GM12878 (cell line): ENCODE measurements at regions not wholly inside any gene's neighbourhood (a gene's known extent, or its start where the extent isn't known, plus 50 kb on each side); places are given as distances from the start of the nearest gene placed in this dataset.

Experiments
- ATAC-seq: fragments of 200-7000 bp; cut with Tn5 transposase; 3 replicates; pipeline ENCODE4 v1.9.1; 2020; ENCODE audit warnings: mild to moderate bottlenecking, moderate library complexity
- BruUV-seq: library from RNA; stranded (reverse); fragments of 400-500 nt; replicated peaks from 2 replicates; lab custom pipeline; 2021; lab: Mats Ljungman, UMichigan
- CTCF ChIA-PET: fragments of 300-600 bp; sonication (Branson Sonifier 250); formaldehyde crosslinking; extraction: SDS; loops from one replicate; lab custom pipeline; 2021; ENCODE audit warnings: inconsistent platforms; lab: Yijun Ruan, JAX
- POLR2A ChIA-PET: fragments of 350-600 bp; formaldehyde crosslinking; extraction: SDS; loops from one replicate; lab custom pipeline; 2021; ENCODE audit warnings: inconsistent platforms; lab: Charles Lee
- RAD21 ChIA-PET: fragments of 300-600 bp; sonication (Branson Sonifier 250); formaldehyde crosslinking; loops from one replicate; lab custom pipeline; 2023; ENCODE audit warnings: antibody characterized with exemption; ENCODE audit not compliant: unreplicated experiment; lab: Charles Lee
- SMC1A ChIA-PET: fragments of 300-600 bp; sonication (Branson Sonifier 250); formaldehyde crosslinking; loops from one replicate; lab custom pipeline; 2023; ENCODE audit not compliant: unreplicated experiment, uncharacterized antibody; lab: Charles Lee
- DNase-seq: peaks from one replicate; pipeline ENCODE4 v3.0.0-alpha.2; 2011; ENCODE audit warnings: low read depth, low spot score
- FAIRE-seq: peaks from 3 replicates; lab custom pipeline; 2011; peaks lifted over from hg19 to GRCh38; lab: Jason Lieb, UNC
- H2AFZ ChIP-seq: 2 replicates; pipeline ENCODE4 v1.6.0; 2011; ENCODE audit warnings: low read depth, low read length, control low read depth; ENCODE audit not compliant: control insufficient read depth
- H3K27ac ChIP-seq: 2 replicates; pipeline ENCODE4 v1.5.1; 2011; ENCODE audit warnings: control low read depth; ENCODE audit not compliant: control insufficient read depth, insufficient read depth
- H3K27me3 ChIP-seq, 2 experiments: replicated peaks in 1 of 2; 2 replicates each; pipeline versions ENCODE4 v1.6.0 to v1.6.1; 2011; ENCODE audit warnings: low read length in 1 of 2; ENCODE audit not compliant: control insufficient read depth in 2 of 2, insufficient read depth in 2 of 2
- H3K36me3 ChIP-seq, 2 experiments: 2 replicates each; pipeline ENCODE4 v1.5.1; 2011; ENCODE audit warnings: low read length in 1 of 2; ENCODE audit not compliant: control insufficient read depth in 2 of 2, insufficient read depth in 2 of 2
- H3K4me1 ChIP-seq: 2 replicates; pipeline ENCODE4 v1.6.1; 2011; ENCODE audit warnings: mild to moderate bottlenecking, low read length, moderate library complexity, mixed read lengths; ENCODE audit not compliant: control insufficient read depth, insufficient read depth
- H3K4me2 ChIP-seq: 2 replicates; pipeline ENCODE4 v1.6.0; 2011; ENCODE audit warnings: control low read depth; ENCODE audit not compliant: control insufficient read depth, insufficient read depth
- H3K4me3 ChIP-seq: fragments of 200-600 bp; sonication (generic); 2 replicates; pipeline ENCODE4 v1.5.1; 2016
- H3K79me2 ChIP-seq: 2 replicates; pipeline ENCODE4 v1.6.0; 2011; ENCODE audit warnings: low read length; ENCODE audit not compliant: control insufficient read depth, insufficient read depth
- H3K9ac ChIP-seq: 2 replicates; pipeline ENCODE4 v1.8.0; 2011; ENCODE audit warnings: low read length, control low read depth, mixed read lengths; ENCODE audit not compliant: control insufficient read depth, insufficient read depth
- H3K9me3 ChIP-seq: replicated peaks from 3 replicates; pipeline ENCODE4 v1.5.1; 2011; ENCODE audit warnings: mild to moderate bottlenecking, low read length; ENCODE audit not compliant: control insufficient read depth, insufficient read depth
- H4K20me1 ChIP-seq: 2 replicates; pipeline ENCODE4 v1.6.0; 2011; ENCODE audit not compliant: control insufficient read depth, insufficient read depth
- ATF7 ChIP-seq: fragments of 450-650 bp; IDR thresholded peaks from 2 replicates; pipeline ENCODE4 v1.6.1; 2016; ENCODE audit warnings: low read depth, mild to moderate bottlenecking
- CBX3 ChIP-seq: fragments of 200-600 bp; sonication (generic); IDR thresholded peaks from 2 replicates; pipeline ENCODE4 v1.6.1; 2016; ENCODE audit warnings: low read depth, borderline replicate concordance
- HCFC1 ChIP-seq: fragments of 150-350 bp; IDR thresholded peaks from 2 replicates; pipeline ENCODE4 v1.6.1; 2014; ENCODE audit warnings: low read length
- HDAC2 ChIP-seq: fragments of 200-600 bp; sonication (generic); IDR thresholded peaks from 2 replicates; pipeline ENCODE4 v1.6.1; 2017
- HDAC6 ChIP-seq: fragments of 200-600 bp; sonication (generic); IDR thresholded peaks from one replicate; pipeline ENCODE4 v1.8.0; 2017; ENCODE audit warnings: antibody characterized with exemption; ENCODE audit not compliant: unreplicated experiment
- IKZF1 ChIP-seq: fragments of 450-650 bp; conservative IDR thresholded peaks from 2 replicates; pipeline ENCODE4 v1.6.1; 2017; ENCODE audit warnings: antibody characterized with exemption, mild to moderate bottlenecking
- JUND ChIP-seq: IDR thresholded peaks from 2 replicates; pipeline ENCODE4 v1.6.1; 2012; ENCODE audit warnings: low read depth, mild to moderate bottlenecking, low read length, improper control_type of control experiment, moderate library complexity
- MEF2A ChIP-seq: IDR thresholded peaks from 2 replicates; pipeline ENCODE4 v1.6.1; 2011; ENCODE audit warnings: low read depth, mild to moderate bottlenecking, low read length, moderate library complexity; ENCODE audit not compliant: insufficient read depth
- MYB ChIP-seq: fragments of 150-350 bp; IDR thresholded peaks from 2 replicates; pipeline ENCODE4 v1.6.1; 2014; ENCODE audit warnings: mild to moderate bottlenecking, low read depth, low read length, borderline replicate concordance
- NFXL1 ChIP-seq: fragments of 450-650 bp; IDR thresholded peaks from 2 replicates; pipeline ENCODE4 v1.6.1; 2017; ENCODE audit warnings: antibody characterized with exemption, mild to moderate bottlenecking, borderline replicate concordance
- NR2F1 ChIP-seq: fragments of 450-650 bp; conservative IDR thresholded peaks from 2 replicates; pipeline ENCODE4 v1.6.1; 2017; ENCODE audit warnings: mild to moderate bottlenecking
- POLR2A ChIP-seq: IDR thresholded peaks from 2 replicates; pipeline ENCODE4 v1.6.1; 2011; ENCODE audit warnings: low read depth, mild to moderate bottlenecking, low read length
- RB1 ChIP-seq: fragments of 450-650 bp; formaldehyde crosslinking; IDR thresholded peaks from 2 replicates; pipeline ENCODE4 v1.6.1; 2017; ENCODE audit warnings: mild to moderate bottlenecking, borderline replicate concordance
- SPI1 ChIP-seq: IDR thresholded peaks from 2 replicates; pipeline ENCODE4 v1.6.1; 2011; ENCODE audit warnings: low read depth, mild to moderate bottlenecking, low read length, moderate library complexity, borderline replicate concordance; ENCODE audit not compliant: insufficient read depth
- SREBF2 ChIP-seq: IDR thresholded peaks from 2 replicates; pipeline ENCODE4 v1.6.1; 2012; ENCODE audit warnings: mild to moderate bottlenecking, low read length
- YBX1 ChIP-seq: fragments of 450-650 bp; IDR thresholded peaks from 2 replicates; pipeline ENCODE4 v1.6.1; 2016; ENCODE audit warnings: antibody characterized with exemption
- WGBS: methylation state at CpG from one replicate; pipeline ENCODE4 v1.1.6; 2016; ENCODE audit warnings: low lambda C conversion rate; ENCODE audit not compliant: insufficient replicate concordance, insufficient coverage; ENCODE audit errors: missing lambda C conversion rate; 5-methylcytosine and 5-hydroxymethylcytosine counted together
- in situ Hi-C: fragments of 300-500 bp; cut with MboI; formaldehyde crosslinking; loops from 9 replicates; pipeline ENCODE4 v1.14.3; 2018; ENCODE audit warnings: mixed read lengths
- intact Hi-C: fragments of 100-400 bp; cut with micrococcal nuclease; formaldehyde crosslinking; loops from one replicate; pipeline ENCODE4 v1.14.2; 2022; ENCODE audit not compliant: unreplicated experiment
- TF ChIP-seq, protein P1 (sequence below): fragments of 450-650 bp; IDR thresholded peaks from 2 replicates; pipeline ENCODE4 v1.6.1; 2017; ENCODE audit warnings: low read depth, mild to moderate bottlenecking, moderate library complexity
- TF ChIP-seq, protein P2 (sequence below): IDR thresholded peaks from 2 replicates; pipeline ENCODE4 v1.6.1; 2011; ENCODE audit warnings: mild to moderate bottlenecking, low read depth, low read length, moderate library complexity; ENCODE audit not compliant: insufficient replicate concordance
- TF ChIP-seq, protein P3 (sequence below): IDR thresholded peaks from 2 replicates; pipeline ENCODE4 v1.6.1; 2012; ENCODE audit warnings: low read depth, low read length, improper control_type of control experiment
- TF ChIP-seq, protein P4 (sequence below): fragments of 450-650 bp; IDR thresholded peaks from 2 replicates; pipeline ENCODE4 v1.6.1; 2014; ENCODE audit warnings: mild to moderate bottlenecking

DNA sequence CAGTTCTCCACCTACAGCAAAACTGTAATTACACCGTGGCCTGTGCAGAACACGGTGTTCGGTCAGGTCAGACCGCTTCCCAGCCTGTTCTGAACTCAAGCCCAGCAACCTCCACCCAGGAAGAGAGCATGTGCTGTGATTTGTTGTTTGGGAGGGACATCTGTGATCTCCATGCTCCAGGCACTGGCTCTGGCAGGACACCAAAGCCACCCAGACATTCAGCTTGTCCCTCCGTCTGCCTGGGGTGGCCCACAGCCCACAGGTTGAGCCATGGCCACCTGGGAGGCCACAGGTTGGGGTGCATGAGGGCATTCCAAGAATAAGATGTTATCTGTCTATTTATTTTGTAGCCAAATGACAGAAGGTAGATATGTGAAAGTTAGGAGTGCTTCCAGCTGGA lies 1091.1 kb downstream of the VRK1 start (continued):
- no peak for TF ChIP-seq RB1
- TF ChIP-seq IKZF1, result no peak
- TF ChIP-seq, protein P1, sequence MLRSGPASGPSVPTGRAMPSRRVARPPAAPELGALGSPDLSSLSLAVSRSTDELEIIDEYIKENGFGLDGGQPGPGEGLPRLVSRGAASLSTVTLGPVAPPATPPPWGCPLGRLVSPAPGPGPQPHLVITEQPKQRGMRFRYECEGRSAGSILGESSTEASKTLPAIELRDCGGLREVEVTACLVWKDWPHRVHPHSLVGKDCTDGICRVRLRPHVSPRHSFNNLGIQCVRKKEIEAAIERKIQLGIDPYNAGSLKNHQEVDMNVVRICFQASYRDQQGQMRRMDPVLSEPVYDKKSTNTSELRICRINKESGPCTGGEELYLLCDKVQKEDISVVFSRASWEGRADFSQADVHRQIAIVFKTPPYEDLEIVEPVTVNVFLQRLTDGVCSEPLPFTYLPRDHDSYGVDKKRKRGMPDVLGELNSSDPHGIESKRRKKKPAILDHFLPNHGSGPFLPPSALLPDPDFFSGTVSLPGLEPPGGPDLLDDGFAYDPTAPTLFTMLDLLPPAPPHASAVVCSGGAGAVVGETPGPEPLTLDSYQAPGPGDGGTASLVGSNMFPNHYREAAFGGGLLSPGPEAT, result no peak
- TF ChIP-seq, protein P2, sequence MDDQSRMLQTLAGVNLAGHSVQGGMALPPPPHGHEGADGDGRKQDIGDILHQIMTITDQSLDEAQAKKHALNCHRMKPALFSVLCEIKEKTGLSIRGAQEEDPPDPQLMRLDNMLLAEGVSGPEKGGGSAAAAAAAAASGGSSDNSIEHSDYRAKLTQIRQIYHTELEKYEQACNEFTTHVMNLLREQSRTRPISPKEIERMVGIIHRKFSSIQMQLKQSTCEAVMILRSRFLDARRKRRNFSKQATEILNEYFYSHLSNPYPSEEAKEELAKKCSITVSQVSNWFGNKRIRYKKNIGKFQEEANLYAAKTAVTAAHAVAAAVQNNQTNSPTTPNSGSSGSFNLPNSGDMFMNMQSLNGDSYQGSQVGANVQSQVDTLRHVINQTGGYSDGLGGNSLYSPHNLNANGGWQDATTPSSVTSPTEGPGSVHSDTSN, result no peak

DNA sequence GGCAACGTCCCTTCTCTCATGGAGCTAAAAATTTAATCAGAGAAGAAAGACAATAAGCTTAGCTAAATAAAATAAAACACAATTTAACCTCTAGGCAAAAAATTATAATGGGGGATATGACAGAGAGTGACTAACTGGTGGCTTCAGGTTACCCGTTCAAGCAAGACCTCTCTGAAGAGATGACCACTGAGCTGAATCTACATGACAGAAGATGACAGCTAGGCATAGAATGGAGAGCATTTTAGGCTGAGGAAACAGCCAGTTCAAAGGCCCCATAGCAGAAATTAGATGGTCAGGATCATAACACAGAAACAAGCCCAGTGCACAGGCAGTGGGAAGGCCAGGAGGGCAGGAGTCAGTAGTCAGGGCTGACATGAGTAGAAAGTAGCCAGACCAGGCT lies 1094.3 kb downstream of the VRK1 start:
- no peak for FAIRE-seq
- DNase-seq, result no peak
- in situ Hi-C loops, result no loop called here
- intact Hi-C loops, result no loop called here
- BruUV-seq, result no TSS peak
- Histone ChIP-seq H3K9me3 (no peaks in the 10 kb centered on the region; the same call in 2 of the 3 replicates), H3K4me2 (no peak overlapping the region), H3K9ac (no peak overlapping the region), H3K4me3 (no peak overlapping the region), H3K27ac (no peak overlapping the region), H3K36me3 (no peaks in the 10 kb centered on the region), H3K79me2 (no peaks in the 10 kb centered on the region), H3K27me3 (no peaks in the 10 kb centered on the region), H2AFZ (no peak overlapping the region), H4K20me1 (no peaks in the 10 kb centered on the region), H3K4me1 (no peaks in the 10 kb centered on the region)
- ChIA-PET SMC1A (interaction anchor here (0.6 to 1.0 kb wide), 3 partner anchors 9 to 940 kb away, joined by 3 read pairs; no protein-coding TSS in a partner anchor), CTCF (interaction anchor here (1.4 kb wide), 1 partner anchor 13 kb away, joined by 3 read pairs; no protein-coding TSS in a partner anchor), POLR2A (interaction anchor here (0.5 kb wide), 1 partner anchor 11 kb away, joined by 3 read pairs; no protein-coding TSS in a partner anchor), RAD21 (no interaction called here)
- 0% methylated on average over 2 of the region's 2 CpGs for WGBS
- no peak for ATAC-seq
- TF ChIP-seq JUND (no peak), NR2F1 (no peak), HCFC1 (no peak), HDAC6 (no peak), POLR2A (no peak), SPI1 (no peak), MYB (no peak), YBX1 (no peak), SREBF2 (no peak), MEF2A (no peak), NFXL1 (no peak), CBX3 (no peak), HDAC2 (no peak), ATF7 (no peak)
- TF ChIP-seq, protein P3, sequence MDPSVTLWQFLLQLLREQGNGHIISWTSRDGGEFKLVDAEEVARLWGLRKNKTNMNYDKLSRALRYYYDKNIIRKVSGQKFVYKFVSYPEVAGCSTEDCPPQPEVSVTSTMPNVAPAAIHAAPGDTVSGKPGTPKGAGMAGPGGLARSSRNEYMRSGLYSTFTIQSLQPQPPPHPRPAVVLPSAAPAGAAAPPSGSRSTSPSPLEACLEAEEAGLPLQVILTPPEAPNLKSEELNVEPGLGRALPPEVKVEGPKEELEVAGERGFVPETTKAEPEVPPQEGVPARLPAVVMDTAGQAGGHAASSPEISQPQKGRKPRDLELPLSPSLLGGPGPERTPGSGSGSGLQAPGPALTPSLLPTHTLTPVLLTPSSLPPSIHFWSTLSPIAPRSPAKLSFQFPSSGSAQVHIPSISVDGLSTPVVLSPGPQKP, result no peak
- TF ChIP-seq, protein P4, sequence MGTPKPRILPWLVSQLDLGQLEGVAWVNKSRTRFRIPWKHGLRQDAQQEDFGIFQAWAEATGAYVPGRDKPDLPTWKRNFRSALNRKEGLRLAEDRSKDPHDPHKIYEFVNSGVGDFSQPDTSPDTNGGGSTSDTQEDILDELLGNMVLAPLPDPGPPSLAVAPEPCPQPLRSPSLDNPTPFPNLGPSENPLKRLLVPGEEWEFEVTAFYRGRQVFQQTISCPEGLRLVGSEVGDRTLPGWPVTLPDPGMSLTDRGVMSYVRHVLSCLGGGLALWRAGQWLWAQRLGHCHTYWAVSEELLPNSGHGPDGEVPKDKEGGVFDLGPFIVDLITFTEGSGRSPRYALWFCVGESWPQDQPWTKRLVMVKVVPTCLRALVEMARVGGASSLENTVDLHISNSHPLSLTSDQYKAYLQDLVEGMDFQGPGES, result no peak
